ENCODE measurements at regions not wholly inside any gene's neighbourhood (a gene's known extent, or its start where the extent isn't known, plus 50 kb on each side); places are given as distances from the start of the nearest gene placed in this dataset.

- no peak overlapping the region for H3K27ac ChIP-seq (replicated peaks)
- DNase-seq (ENCODE audit: low read depth in 1 of 2, low spot score in 1 of 2), result no peak
- no peaks in the 10 kb centered on the region for H3K27me3 ChIP-seq (ENCODE audit: insufficient read depth, poor library complexity, severe bottlenecking)
- H3K4me3 ChIP-seq (replicated peaks; ENCODE audit: insufficient read depth, low read length), result no peak overlapping the region
- TF ChIP-seq REST (IDR thresholded peaks at IDR 0.05; ENCODE audit: insufficient replicate concordance, low read depth) (no peak), CTCF (IDR thresholded peaks at IDR 0.05; ENCODE audit: insufficient read depth, low read length) (no peak), SPI1 (IDR thresholded peaks at IDR 0.05; ENCODE audit: borderline replicate concordance, low read depth) (no peak), POLR2AphosphoS5 (IDR thresholded peaks at IDR 0.05; ENCODE audit: low read depth) (no peak), GABPA (IDR thresholded peaks at IDR 0.05; ENCODE audit: low read depth) (no peak)
These were observed 80.7 kb downstream of the UBE2NL start for GRCh38 chrX:143964549-143964948.

GRCh38 chrX:143988356-143988755 is 104.5 kb downstream of the UBE2NL start:
- TF ChIP-seq CTCF (IDR thresholded peaks at IDR 0.05; ENCODE audit: insufficient read depth, low read length) (no peak), POLR2AphosphoS5 (IDR thresholded peaks at IDR 0.05; ENCODE audit: low read depth) (no peak), GABPA (IDR thresholded peaks at IDR 0.05; ENCODE audit: low read depth) (no peak), SPI1 (IDR thresholded peaks at IDR 0.05; ENCODE audit: borderline replicate concordance, low read depth) (no peak), REST (IDR thresholded peaks at IDR 0.05; ENCODE audit: insufficient replicate concordance, low read depth) (no peak)
- no peaks in the 10 kb centered on the region for H3K27me3 ChIP-seq (ENCODE audit: insufficient read depth, poor library complexity, severe bottlenecking)
- H3K27ac ChIP-seq (replicated peaks), result no peak overlapping the region
- H3K4me3 ChIP-seq (replicated peaks; ENCODE audit: insufficient read depth, low read length), result no peak overlapping the region
- DNase-seq (ENCODE audit: low read depth in 1 of 2, low spot score in 1 of 2), result no peak

GRCh38 chrX:143994206-143994605 is 110.3 kb downstream of the UBE2NL start:
- H3K4me3 ChIP-seq (replicated peaks; ENCODE audit: insufficient read depth, low read length), result no peak overlapping the region
- H3K27me3 ChIP-seq (ENCODE audit: insufficient read depth, poor library complexity, severe bottlenecking), result no peaks in the 10 kb centered on the region
- DNase-seq (ENCODE audit: low read depth in 1 of 2, low spot score in 1 of 2), result no peak
- TF ChIP-seq CTCF (IDR thresholded peaks at IDR 0.05; ENCODE audit: insufficient read depth, low read length) (no peak), SPI1 (IDR thresholded peaks at IDR 0.05; ENCODE audit: borderline replicate concordance, low read depth) (no peak), GABPA (IDR thresholded peaks at IDR 0.05; ENCODE audit: low read depth) (no peak), POLR2AphosphoS5 (IDR thresholded peaks at IDR 0.05; ENCODE audit: low read depth) (no peak), REST (IDR thresholded peaks at IDR 0.05; ENCODE audit: insufficient replicate concordance, low read depth) (no peak)
- H3K27ac ChIP-seq (replicated peaks), result no peak overlapping the region

Measured in HL-60 (cell line).